ENCODE measurements at regions not wholly inside any gene's neighbourhood (a gene's known extent, or its start where the extent isn't known, plus 50 kb on each side); places are given as distances from the start of the nearest gene placed in this dataset.

- TF ChIP-seq POLR2A (IDR thresholded peaks at IDR 0.05; ENCODE audit: low read length) = no peak
- no peak for TF ChIP-seq GATA1 (IDR thresholded peaks at IDR 0.05; ENCODE audit: low read depth, low read length)
These were observed 145.5 kb upstream of the DUSP10 start for GRCh38 chr1:221887415-221887746.
